IPS DF 4.7 (cell line): ENCODE measurements at regions not wholly inside any gene's neighbourhood (a gene's known extent, or its start where the extent isn't known, plus 50 kb on each side); places are given as distances from the start of the nearest gene placed in this dataset.
"Not testable (repeated sequence)": the region's sequence is repeated elsewhere in the genome, so short reads cannot be mapped to it uniquely, and the experiment has no call there.

Experiments used
- DNase-seq: peaks from one replicate; pipeline ENCODE4 v3.0.0-alpha.2; 2013; ENCODE audit warnings: low spot score; ENCODE audit errors: extremely low read depth

DNA sequence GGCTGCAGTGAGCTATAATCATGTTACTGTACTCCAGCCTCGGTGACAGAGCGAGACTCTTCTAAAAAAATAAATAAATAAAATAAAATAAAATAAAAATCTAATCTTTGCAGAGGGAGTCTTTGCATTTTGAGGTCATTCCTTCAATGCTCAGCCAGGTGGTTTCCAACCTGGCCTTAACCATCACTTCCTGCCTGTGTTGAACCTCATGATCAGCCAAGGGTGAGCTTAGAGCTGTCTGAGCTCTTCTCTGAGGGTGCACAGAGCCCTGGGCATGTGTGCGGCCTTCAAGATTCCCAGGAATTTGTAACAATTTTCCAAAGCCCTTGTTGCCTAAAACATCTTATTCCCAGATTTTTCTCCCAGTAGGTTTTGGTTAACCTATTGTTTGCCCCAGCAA lies 94.3 kb downstream of the KCNJ12 start:
- DNase-seq, result not testable (repeated sequence)

DNA sequence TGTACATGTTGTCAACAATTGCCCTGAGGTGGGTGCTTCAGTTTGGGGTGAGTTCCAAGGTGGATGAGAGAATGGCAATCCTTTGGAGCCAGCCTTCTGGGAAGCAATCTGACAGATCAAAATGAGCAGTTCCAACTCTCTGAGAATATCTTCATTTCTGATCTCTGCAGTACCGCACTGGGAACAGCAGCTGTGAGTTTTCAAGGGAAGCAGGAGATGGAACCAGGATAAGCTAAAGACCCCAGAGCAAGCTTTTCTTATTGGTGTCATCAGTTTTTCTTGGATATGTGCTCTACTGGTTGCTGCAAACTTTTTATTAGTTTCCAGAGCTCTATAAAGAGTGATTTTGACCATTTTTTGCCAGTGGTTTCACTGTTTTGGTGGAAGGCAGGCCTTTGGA lies 94.7 kb downstream of the KCNJ12 start:
- DNase-seq, result no peak

DNA sequence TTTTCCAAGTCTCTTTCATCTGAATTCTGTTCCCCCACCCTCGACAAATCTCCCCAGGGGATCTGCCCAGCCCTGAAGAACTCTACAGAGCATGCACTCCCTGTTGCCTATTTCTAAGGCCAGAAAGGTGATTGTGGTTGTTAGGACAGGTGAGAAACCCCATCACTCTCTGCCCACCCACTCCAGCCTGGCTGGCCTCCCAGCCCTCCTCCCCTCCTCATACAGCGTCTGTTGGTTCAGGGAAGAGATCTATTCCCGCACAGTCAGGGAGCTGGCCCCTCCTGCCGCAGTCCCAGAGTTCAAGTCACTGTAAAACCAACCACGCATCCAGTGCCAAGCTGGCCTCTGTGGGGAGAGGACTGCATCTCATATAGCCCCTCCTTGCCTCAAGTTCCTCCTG lies 98.7 kb downstream of the KCNJ12 start:
- DNase-seq, result no peak

DNA sequence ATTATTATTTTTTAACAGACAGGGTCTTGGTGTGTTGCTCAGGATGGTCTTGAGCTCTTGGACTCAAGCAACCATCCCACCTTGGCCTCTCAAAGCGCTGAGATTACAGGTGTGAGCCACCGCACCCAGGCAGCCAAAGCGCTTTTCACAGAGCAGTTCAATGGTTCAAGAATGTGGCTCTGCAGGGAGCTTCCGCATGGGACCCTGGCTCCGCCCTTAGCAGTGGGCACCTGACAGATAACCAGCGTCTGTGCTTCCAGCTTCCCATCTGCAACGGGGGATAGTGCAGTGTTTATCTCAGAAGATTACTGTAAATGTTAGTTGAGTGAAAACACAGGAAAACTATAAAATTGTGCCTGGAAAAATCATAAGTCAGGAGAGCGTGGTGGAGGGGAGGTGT lies 99.4 kb downstream of the KCNJ12 start:
- no peak for DNase-seq

DNA sequence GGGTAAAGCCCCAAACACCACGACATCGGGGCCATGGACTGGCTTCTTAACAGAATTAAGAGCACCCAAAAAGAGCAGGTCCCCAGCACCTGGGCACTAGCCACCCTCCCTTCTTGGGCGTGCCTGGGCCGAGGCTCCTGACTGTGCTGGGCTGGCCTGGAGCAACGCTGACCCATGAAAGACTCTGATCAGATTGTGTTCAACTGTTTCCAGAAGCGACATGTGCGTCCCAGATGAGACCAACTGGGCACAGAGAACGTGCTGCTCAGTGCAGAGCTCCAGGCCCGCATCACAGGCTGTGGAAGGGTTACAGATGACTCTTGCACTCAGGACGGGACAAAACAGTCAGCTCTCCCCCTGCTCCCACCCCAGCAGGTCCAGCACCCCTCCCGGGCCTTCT lies 100.7 kb downstream of the KCNJ12 start:
- DNase-seq, result no peak

DNA sequence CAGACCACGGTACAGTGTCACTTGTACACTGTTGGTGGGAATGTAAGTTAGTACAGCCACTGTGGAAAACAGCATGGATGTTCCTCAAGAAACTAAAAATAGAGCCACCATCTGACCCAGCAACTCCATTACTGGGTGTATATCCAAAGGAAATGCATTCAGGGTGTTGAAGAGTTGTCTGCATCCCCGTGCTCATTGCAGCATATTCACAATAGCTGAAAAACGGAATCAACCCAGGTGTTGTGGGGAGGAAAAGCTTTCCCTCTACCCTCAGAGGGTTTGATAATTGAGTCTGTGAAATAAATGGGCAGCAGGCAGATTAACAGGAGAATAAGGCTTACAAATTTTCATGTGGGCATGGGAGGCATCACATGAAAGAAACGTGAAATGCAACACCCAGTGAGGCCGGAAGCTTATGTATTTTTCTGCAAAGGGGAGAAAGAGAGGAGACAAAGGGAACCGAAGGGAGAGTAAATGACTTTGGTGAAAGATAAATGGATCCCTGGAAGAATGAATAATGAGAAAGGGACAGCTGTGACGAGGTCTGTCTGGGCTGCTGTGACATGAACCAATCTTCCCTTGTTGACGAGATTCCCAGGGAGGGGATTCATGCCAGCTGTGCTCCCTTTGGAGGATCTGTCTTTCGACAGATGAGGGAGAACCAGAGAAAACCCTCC lies 106.2 kb downstream of the KCNJ12 start:
- DNase-seq, result no peak

DNA sequence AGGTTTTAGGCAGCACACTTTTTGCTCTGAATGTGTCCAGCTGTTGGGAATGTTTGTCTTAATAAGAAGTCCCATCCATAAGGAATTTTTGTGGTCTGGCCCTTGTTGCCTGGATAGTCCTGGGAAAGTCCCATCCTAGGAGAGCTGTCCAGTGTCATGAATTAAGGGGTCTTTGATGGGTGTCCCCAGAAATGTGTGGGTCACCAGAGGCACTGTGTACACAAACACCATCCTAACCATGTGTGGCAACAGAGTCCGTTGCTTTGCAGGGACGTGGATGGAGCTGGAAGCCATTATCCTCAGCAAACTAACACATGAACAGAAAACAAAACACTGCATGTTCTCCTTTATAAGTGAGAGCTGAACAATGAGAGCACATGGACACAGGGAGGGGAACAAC lies 111.9 kb downstream of the KCNJ12 start:
- DNase-seq, result not testable (repeated sequence)

DNA sequence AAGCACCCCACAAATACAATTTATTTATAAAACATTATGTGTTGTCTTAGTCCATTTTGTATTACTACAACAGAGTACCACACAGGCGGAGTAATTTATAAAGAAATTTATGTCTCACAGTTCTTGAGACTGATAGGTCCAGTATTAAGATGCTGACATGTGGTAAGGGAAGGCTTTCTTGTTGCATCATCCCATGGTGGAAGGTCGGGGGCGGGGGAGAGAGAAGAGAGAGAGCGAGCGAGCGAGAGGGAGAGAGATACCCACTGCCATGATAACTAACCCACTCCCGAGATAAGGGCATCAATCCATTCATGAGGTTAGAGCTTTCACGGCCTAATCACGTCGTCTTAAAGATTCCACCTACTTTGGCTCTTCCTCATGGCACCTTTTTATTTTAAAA lies 117.8 kb downstream of the KCNJ12 start:
- DNase-seq, result no peak

DNA sequence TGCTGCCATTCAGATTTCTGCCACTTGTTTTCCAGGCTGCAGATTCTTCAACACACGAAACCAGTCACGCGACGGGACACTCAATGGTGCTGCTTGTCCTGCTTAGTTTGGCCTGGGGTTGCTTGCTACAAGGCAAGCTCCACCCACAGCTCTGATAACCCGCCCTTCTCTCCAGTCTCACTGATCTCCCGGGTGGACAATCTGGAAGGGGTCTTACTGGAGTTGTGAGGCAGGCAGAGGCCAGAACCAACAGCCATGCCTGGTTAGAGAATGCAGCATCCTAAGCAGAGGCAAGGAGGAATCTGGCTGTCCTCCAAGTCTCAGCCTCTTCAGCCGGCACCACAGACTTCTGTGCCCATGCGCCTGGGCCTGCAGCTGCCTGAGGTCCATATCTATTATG lies 119.1 kb downstream of the KCNJ12 start:
- DNase-seq, result no peak

DNA sequence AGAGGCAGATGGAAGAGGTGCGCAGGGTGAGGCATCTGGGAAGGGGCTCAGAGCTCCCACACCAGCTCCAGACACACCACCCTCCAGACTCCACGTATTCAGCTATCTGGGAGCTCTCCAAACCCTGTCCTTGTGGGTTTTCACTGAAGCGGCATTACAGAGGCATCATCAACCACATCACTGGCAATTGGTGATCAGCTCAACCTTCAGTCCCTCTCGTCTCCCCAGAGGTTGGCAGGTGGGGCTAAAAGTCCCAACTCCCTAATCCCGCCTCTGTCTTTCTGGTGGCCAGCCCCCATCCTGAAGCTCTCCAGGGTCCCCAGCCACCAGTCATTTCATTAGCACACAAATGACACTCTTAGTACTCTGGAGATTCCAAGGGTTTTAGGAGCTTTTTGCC lies 123.9 kb downstream of the KCNJ12 start:
- DNase-seq, result no peak

DNA sequence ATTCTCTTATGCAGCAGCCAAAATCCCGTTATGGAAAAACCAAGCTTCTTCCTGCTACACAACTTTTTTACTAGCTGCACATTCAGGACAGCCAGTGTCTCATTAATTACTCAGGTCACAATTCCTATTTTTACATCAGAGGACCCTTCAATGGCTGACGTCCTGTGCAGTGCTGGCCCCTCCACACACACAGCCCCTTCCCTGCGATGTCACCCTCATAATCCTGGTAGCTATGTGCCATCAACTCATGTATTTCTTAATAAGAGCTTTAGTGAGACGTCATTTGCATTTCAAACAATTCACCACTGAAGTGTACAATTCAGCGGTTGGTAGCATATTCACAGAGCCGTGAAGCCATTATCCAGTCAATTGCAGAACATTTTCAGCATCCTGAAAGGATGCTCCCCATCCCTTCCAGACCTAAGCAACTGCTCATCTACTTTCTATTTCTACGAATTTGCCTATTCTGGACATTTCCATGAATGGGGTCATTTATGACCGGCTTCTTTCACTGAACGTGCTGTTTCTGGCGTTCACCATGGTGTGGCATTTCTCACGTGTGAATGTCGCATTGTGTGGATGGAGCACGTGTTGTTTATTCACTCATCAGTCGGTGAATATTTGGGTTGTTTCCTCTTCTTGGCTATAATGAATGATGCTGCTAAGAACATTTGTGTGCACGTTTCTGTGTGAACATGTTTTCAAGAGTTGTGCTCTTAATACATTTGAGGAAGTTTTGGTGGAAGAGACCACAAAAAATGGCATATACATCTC lies 126.0 kb downstream of the KCNJ12 start:
- DNase-seq, result not testable (repeated sequence)

DNA sequence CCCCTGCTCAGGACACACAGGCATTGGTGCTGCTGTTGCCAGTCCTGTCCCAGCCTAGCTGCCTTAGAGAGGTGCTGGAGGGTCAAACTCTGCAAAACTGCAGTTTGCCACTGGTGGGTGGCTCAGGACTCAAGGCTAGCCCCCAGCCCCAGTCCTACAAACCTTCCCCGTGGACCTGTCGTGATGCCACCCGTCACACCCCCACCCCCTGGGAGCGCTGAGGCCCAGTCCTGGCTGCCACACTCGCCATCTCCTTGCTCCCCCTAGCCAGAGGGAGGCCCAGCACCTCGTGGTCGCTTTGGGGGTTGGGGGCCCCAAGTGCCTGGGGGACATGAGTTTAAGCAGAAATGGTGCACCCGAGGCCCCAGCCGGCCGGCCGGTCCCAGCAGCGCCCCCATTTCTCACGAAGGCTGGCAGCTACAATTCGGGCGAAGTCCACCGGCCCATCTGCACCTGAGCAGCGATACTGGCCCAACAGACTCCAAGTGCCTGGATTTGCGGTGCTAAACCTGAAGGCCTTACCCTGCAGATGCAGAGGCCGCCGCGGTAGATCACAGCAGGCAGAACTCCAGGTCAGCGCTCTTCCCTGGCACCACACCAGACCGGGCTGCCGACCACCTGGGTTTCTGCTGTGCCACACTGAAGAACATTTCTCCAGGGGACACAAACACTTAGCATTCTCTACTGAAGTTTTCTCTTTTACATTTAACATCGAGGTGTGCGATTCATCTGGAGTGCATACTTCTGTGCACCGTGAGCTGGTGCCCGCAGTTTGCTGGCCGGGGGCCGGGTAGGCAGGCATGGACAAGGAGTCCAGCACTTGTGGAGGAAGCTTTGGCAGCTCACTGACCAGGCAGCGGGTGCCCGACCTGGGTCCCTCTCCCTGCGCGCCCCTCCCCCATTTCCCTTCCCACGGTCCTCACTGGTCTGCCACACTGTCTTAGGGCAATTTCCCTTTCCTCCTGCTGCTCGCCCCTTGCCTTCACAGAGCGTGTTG lies 130.0 kb downstream of the KCNJ12 start:
- no peak for DNase-seq

DNA sequence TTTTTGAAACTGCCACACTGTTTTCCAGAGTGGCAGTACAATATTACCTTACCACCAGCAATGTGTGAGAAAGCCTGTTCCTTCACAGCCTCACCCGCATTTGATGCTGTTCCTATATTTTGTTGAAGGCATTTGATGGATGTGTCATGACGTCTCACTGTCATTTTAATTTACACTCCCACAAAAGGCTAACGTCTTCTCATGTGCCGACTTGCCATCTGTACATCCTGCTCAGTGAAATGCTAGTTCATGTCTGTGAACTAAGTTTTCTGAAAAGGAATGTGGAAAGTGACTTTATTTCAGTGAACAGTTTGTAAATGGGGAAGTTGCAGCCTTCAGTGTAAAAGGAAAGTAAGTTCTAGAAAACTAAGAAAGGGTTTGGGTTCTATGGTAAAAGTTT lies 131.6 kb downstream of the KCNJ12 start:
- DNase-seq, result not testable (repeated sequence)

DNA sequence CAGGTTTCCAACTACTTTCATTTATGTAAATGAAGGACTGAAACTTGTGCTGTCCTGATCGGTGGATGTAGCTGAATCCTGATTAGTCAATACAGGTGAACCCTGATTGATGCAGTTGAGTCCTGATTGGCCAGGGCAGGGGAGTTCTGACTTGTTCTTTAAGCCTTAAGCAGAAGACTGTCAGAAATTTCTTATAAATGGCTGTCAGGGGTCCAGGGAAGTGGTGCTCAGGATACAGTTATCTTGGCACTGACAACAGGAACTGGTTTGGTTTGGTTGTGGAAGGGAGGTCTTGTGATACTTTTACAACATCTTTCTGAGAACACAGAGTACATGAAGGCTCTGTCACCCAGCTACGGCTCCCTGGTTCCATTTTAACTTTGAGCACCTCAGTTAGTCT lies 132.1 kb downstream of the KCNJ12 start:
- DNase-seq, result no peak

DNA sequence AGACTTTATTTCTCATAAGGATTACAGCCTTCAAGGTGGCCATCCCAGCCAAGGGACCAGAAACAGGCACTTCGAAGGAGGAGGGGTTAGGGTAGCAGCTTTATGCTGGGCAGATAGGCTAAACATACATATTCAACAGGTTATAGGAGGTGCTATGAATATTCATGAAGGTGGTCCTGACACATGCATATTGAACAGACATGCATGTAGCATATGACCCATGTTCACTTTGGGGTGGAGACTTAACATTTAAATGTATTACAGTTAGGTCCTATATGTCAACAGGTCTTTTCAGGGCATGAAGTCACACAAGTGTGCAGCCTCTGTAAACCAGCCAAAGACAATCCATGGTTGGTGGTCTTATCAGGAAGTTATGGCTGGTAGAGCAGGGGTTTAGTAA lies 133.2 kb downstream of the KCNJ12 start:
- not testable (repeated sequence) for DNase-seq

DNA sequence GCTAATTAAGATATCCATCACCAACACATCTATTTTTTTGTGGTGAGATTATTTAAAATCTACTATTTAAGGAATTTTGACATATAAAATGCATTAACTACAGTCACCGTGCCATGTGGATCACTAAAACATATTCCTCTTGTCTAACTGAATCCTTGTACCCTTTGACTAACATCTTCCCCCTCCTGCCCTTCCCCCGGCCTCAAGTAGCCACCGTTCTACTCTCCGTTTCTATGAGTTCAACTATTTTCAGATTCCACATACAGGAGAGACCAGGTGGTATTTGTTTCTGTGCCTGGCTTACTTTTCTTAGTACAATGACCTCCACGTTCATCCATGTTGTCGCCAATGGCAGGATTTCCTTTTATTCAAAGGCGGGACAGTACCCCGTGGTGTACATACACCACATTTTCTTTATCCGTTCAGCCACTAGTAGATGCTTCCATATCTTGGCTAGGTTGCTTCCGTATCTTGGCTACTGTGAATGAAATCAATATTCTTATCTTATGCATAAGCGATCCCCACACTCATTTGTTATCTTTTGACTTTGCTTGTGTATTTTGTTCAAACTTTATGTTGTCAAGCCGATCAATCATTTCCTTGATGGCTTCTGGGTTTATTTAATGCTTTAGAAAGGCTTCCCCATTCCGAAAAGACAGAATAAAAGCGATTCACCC lies 134.7 kb downstream of the KCNJ12 start:
- no peak for DNase-seq

DNA sequence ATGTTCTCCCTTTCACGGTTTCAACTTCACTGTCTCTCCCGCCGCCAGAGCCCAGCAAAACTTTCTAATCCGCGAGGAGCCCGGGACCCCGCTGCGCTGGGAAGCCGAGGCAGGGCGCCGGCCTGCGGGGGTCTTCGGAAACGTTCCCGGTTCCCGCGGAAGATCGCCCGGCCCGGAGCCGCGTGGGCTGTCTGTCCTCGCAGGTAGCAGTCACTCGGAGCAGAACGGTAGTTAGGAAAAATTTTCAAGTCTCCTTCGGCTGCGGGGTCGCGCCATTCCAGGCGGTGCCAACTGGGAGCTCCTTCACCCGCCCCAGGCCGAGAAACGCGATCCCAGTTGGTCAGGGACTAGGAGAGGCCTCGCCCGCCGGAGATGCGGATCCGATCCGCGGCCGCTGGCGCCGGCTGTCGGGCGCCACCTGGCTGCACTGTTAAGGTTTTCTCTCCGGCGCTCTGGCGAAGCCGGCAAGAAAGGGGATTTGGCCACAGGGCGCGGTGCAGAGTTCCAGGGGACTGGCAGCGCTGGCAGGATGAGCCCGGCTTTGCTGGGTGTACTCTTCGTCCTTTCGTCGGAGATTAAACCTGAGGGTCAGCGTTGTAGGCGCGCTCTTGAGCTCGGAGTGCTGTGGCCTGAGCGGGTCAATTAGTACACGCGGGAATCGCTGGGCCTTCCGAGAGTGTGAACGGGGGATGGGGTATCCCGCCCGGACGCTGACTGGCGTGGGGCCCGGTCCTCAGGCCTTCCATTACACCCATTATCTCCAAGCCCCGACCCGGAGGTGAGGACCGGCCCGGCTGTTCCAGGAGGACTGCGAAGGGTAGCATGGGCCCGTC lies 135.4 kb downstream of the KCNJ12 start:
- peak; percentile 49 for DNase-seq

DNA sequence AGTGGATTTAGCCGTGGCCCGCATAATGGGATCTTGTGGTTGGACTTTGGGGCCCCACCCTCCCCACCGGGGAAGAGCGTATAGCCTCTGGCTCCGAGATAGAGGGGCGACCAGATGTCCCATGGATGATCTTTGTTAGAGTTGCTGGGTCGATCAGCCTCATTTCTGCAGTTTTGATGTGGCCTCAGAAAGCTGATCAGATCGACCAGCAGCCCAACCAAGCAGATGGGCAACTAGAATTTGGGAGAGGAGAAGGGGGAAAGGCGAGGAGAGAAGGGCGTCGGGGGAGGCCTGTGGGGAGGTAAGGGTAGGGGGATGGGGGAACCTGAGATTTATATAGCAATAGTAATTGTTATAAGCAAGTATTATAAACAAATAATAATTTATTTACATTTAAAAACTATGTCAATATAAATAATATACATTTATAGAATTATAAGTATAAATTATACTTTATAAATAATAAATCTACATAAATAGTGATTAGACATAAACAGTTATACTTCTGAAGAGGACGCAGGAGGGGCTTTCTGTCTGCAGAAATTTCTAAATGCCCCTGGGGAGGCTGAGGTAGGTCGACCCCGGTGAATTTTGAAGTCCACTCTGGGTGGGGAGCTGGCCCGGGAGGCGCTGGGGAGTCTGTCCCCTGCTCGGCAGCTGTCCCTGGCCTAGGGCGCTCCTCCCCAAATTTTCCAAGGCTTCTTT lies 136.3 kb downstream of the KCNJ12 start:
- no peak for DNase-seq

DNA sequence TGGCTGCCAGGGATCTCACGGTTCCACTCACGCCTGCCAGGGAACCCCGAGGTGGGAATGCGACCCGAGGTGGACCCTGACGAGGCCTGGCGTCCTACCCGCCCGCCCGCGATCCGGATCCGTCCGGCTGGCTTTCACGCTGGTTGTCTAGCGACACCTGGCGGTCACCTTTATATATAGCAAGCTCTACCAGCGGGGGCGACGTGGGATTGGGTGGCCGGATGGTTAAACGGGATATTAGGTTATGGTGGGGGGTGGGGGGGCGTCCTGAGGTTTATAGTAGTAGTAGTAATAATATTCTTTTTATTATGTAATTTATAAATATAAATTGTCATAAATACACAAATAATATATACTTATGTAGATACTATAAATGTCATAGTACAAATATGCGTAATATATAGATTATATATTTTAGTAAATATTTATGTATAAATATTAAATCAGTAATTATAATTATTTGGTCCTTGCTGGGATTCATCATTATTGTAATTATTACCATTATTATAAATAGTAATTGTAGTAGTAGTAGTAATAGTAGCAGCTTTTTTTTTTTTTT lies 136.9 kb downstream of the KCNJ12 start:
- peak; percentile 30 for DNase-seq
